ENCODE measurements at regions not wholly inside any gene's neighbourhood (a gene's known extent, or its start where the extent isn't known, plus 50 kb on each side); places are given as distances from the start of the nearest gene placed in this dataset.

- TF ChIP-seq ZNF784 (CRISPR knock-in tag; IDR thresholded peaks at IDR 0.05; ENCODE audit: borderline replicate concordance) (no peak), MXD3 (CRISPR knock-in tag; IDR thresholded peaks at IDR 0.05) (no peak), HNF4G (IDR thresholded peaks at IDR 0.05; ENCODE audit: borderline replicate concordance, low read depth, low read length) (no peak), HNF4G (CRISPR knock-in tag; IDR thresholded peaks at IDR 0.05; ENCODE audit: borderline replicate concordance, low read depth) (no peak)
Measured at GRCh38 chr13:32904266-32904665, 112.0 kb upstream of the KL start (continued).

- no peak overlapping the region for H3K4me2 ChIP-seq (ENCODE audit: low read depth, low read length)
- POLR2A ChIA-PET: no interaction called here
- DNase-seq (ENCODE audit: low spot score): no peak
- in situ Hi-C loops (cut with HindIII; ENCODE audit: extremely low pct_ligation_motif_present, low pct_unique_long_range_greater_than_20kb) (no loop called here), intact Hi-C loops (cut with micrococcal nuclease; ENCODE audit: unreplicated experiment) (no loop called here)
- H3K27me3 ChIP-seq (ENCODE audit: control insufficient read depth in 1 of 2, insufficient read depth in 2 of 2, low read length in 2 of 2): no peaks in the 10 kb centered on the region; a peak in 2 of 5 replicates
- H3K27ac ChIP-seq (ENCODE audit: extremely low read length, insufficient read depth, low read length): no peak overlapping the region
- H3K4me3 ChIP-seq (replicated peaks in 1 of 3; ENCODE audit: insufficient read depth in 1 of 3, low read depth in 2 of 3, low read length in 3 of 3): no peak overlapping the region
- H3K4me1 ChIP-seq (ENCODE audit: insufficient read depth, low read length): no peaks in the 10 kb centered on the region
- H3K9ac ChIP-seq (ENCODE audit: insufficient read depth, low read depth, low read length): no peak overlapping the region
- ATAC-seq: no peak
- CTCF ChIA-PET (ENCODE audit: low intra/inter-chr PET ratio, low total read pairs): no interaction called here
- no peaks in the 10 kb centered on the region for H3K79me2 ChIP-seq (ENCODE audit: insufficient read depth, low read length)
- no TSS peak for BruUV-seq (replicated peaks)
- WGBS (ENCODE audit: low lambda C conversion rate): 17% methylated on average over 6 of the region's 6 CpGs
- H3K36me3 ChIP-seq (replicated peaks in 1 of 2; ENCODE audit: control insufficient read depth in 1 of 2, insufficient read depth in 2 of 2, low read length in 2 of 2): no peaks in the 10 kb centered on the region
- H2AFZ ChIP-seq (ENCODE audit: low read length): no peak overlapping the region
- no peaks in the 10 kb centered on the region for H3K9me3 ChIP-seq (ENCODE audit: low read length)
- H4K20me1 ChIP-seq (ENCODE audit: insufficient read depth, low read length): no peaks in the 10 kb centered on the region
- no peak for FAIRE-seq
- TF ChIP-seq GLI4 (CRISPR knock-in tag; IDR thresholded peaks at IDR 0.05; ENCODE audit: borderline replicate concordance) (no peak), ZNF609 (CRISPR knock-in tag; IDR thresholded peaks at IDR 0.05; ENCODE audit: borderline replicate concordance) (no peak)
Measured at GRCh38 chr13:32905063-32905863, 111.0 kb upstream of the KL start.

Measured in HepG2 (cell line).